ENCODE measurements at regions not wholly inside any gene's neighbourhood (a gene's known extent, or its start where the extent isn't known, plus 50 kb on each side); places are given as distances from the start of the nearest gene placed in this dataset.

GRCh38 chr17:77383613-77384608, 243.1 kb downstream of the SEC14L1 start:
- no peak for TF ChIP-seq CTCF (IDR thresholded peaks at IDR 0.05; ENCODE audit: low read depth, low read length, poor library complexity, severe bottlenecking)
- no peak for TF ChIP-seq EZH2phosphoT487 (IDR thresholded peaks at IDR 0.05; ENCODE audit: borderline replicate concordance, low read length)
